ENCODE measurements at regions not wholly inside any gene's neighbourhood (a gene's known extent, or its start where the extent isn't known, plus 50 kb on each side); places are given as distances from the start of the nearest gene placed in this dataset.

DNA sequence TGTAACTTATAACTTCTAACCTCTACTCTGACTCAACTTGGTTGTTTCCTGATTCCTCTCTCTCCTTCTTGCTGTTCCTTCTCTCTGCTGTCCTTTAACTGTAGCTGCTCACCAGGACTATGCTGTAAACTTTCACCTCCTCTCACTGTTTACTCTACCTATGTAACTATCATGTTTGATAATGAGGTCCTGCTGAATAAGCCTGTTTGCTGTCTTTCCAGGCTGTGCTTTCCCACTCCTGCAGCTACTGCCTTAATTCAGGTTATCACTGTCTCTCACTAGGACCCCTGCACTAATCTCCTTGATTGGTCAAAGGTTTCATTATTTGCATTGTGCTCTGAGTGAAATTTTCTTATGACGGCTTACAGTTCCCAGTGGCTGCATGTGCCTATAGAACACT is 633.9 kb upstream of the PTBP2 start:
- TF ChIP-seq POLR2AphosphoS5 (IDR thresholded peaks at IDR 0.05; ENCODE audit: low read depth) (no peak), SPI1 (IDR thresholded peaks at IDR 0.05; ENCODE audit: borderline replicate concordance, low read depth) (no peak), GABPA (IDR thresholded peaks at IDR 0.05; ENCODE audit: low read depth) (no peak)
- TF ChIP-seq, protein P1, sequence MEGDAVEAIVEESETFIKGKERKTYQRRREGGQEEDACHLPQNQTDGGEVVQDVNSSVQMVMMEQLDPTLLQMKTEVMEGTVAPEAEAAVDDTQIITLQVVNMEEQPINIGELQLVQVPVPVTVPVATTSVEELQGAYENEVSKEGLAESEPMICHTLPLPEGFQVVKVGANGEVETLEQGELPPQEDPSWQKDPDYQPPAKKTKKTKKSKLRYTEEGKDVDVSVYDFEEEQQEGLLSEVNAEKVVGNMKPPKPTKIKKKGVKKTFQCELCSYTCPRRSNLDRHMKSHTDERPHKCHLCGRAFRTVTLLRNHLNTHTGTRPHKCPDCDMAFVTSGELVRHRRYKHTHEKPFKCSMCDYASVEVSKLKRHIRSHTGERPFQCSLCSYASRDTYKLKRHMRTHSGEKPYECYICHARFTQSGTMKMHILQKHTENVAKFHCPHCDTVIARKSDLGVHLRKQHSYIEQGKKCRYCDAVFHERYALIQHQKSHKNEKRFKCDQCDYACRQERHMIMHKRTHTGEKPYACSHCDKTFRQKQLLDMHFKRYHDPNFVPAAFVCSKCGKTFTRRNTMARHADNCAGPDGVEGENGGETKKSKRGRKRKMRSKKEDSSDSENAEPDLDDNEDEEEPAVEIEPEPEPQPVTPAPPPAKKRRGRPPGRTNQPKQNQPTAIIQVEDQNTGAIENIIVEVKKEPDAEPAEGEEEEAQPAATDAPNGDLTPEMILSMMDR (IDR thresholded peaks at IDR 0.05; ENCODE audit: insufficient read depth, low read length): no peak
- TF ChIP-seq, protein P2, sequence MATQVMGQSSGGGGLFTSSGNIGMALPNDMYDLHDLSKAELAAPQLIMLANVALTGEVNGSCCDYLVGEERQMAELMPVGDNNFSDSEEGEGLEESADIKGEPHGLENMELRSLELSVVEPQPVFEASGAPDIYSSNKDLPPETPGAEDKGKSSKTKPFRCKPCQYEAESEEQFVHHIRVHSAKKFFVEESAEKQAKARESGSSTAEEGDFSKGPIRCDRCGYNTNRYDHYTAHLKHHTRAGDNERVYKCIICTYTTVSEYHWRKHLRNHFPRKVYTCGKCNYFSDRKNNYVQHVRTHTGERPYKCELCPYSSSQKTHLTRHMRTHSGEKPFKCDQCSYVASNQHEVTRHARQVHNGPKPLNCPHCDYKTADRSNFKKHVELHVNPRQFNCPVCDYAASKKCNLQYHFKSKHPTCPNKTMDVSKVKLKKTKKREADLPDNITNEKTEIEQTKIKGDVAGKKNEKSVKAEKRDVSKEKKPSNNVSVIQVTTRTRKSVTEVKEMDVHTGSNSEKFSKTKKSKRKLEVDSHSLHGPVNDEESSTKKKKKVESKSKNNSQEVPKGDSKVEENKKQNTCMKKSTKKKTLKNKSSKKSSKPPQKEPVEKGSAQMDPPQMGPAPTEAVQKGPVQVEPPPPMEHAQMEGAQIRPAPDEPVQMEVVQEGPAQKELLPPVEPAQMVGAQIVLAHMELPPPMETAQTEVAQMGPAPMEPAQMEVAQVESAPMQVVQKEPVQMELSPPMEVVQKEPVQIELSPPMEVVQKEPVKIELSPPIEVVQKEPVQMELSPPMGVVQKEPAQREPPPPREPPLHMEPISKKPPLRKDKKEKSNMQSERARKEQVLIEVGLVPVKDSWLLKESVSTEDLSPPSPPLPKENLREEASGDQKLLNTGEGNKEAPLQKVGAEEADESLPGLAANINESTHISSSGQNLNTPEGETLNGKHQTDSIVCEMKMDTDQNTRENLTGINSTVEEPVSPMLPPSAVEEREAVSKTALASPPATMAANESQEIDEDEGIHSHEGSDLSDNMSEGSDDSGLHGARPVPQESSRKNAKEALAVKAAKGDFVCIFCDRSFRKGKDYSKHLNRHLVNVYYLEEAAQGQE (IDR thresholded peaks at IDR 0.05; ENCODE audit: insufficient replicate concordance, low read depth): no peak
- H3K27me3 ChIP-seq (ENCODE audit: insufficient read depth, poor library complexity, severe bottlenecking): no peaks in the 10 kb centered on the region
- no peak for DNase-seq (ENCODE audit: low read depth in 1 of 2, low spot score in 1 of 2)
- H3K4me3 ChIP-seq (replicated peaks; ENCODE audit: insufficient read depth, low read length): no peak overlapping the region
- no peak overlapping the region for H3K27ac ChIP-seq (replicated peaks)

DNA sequence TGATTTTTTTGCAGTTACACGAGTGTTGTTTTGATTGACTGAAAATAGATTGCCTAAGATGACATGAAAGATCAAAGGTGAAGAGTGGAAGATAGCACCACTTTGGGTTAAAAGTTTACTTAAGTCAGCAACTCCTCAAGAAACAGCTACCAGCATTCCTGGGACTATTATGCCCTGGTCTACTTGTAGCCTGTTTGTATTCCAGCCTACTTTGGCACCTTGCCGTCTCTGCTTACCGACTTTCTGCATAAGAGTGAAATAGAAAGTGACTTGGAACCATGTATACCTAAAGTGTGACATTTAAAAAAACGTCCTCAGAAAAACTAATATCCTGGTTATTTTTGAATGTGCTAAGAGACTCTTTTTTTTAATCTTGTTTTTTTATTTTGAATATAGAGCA is 631.5 kb upstream of the PTBP2 start:
- Histone ChIP-seq H3K4me3 (replicated peaks; ENCODE audit: insufficient read depth, low read length) (no peak overlapping the region), H3K27ac (replicated peaks) (no peak overlapping the region), H3K27me3 (ENCODE audit: insufficient read depth, poor library complexity, severe bottlenecking) (no peaks in the 10 kb centered on the region)
- TF ChIP-seq, protein P1 (IDR thresholded peaks at IDR 0.05; ENCODE audit: insufficient read depth, low read length): no peak
- TF ChIP-seq POLR2AphosphoS5 (IDR thresholded peaks at IDR 0.05; ENCODE audit: low read depth) (no peak), GABPA (IDR thresholded peaks at IDR 0.05; ENCODE audit: low read depth) (no peak), SPI1 (IDR thresholded peaks at IDR 0.05; ENCODE audit: borderline replicate concordance, low read depth) (no peak)
- TF ChIP-seq, protein P2 (IDR thresholded peaks at IDR 0.05; ENCODE audit: insufficient replicate concordance, low read depth): no peak
- DNase-seq (ENCODE audit: low read depth in 1 of 2, low spot score in 1 of 2): no peak

DNA sequence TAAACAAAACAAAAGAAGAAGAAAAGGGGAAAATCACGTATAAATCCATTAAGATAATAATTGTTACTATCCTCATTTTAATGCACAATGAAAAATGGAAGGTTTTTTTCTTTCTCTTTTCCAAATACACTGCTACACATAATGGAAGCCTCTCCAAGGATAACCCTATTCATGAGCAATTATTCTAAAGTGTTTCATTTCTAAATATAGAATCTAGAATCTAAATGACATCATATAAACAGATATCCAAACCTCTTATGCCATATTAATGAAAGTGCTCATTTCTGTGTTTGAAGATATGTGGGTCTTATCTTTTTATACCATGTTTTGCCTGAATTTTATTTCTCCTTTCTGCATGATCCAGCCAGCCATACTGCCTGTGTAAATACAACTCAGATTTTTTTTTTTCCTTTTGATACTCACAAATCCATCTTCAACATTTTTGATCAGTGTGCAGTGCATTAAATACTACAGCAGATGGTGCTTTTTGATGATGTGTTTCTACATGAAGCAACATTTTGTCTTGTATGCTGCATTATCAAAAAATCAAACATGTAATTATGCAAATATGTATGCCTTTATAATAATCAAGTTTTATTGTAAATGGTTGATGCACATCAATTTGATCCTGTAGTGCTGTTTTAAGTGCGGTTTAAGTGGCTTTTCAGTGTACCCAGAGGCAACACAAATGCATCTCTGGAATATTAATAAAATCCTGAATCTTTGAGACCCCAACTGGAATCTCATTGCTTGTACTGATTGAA is 625.6 kb upstream of the PTBP2 start:
- Histone ChIP-seq H3K27me3 (ENCODE audit: insufficient read depth, poor library complexity, severe bottlenecking) (no peaks in the 10 kb centered on the region), H3K4me3 (replicated peaks; ENCODE audit: insufficient read depth, low read length) (no peak overlapping the region), H3K27ac (replicated peaks) (no peak overlapping the region)
- TF ChIP-seq SPI1 (IDR thresholded peaks at IDR 0.05; ENCODE audit: borderline replicate concordance, low read depth): no peak
- TF ChIP-seq, protein P1 (IDR thresholded peaks at IDR 0.05; ENCODE audit: insufficient read depth, low read length): no peak
- TF ChIP-seq, protein P2 (IDR thresholded peaks at IDR 0.05; ENCODE audit: insufficient replicate concordance, low read depth): no peak
- no peak for TF ChIP-seq GABPA (IDR thresholded peaks at IDR 0.05; ENCODE audit: low read depth)
- no peak for DNase-seq (ENCODE audit: low read depth in 1 of 2, low spot score in 1 of 2)
